ENCODE measurements at regions not wholly inside any gene's neighbourhood (a gene's known extent, or its start where the extent isn't known, plus 50 kb on each side); places are given as distances from the start of the nearest gene placed in this dataset.
A peak's percentile ranks its signal among the peaks of the same experiment; 100 is the strongest.

DNA sequence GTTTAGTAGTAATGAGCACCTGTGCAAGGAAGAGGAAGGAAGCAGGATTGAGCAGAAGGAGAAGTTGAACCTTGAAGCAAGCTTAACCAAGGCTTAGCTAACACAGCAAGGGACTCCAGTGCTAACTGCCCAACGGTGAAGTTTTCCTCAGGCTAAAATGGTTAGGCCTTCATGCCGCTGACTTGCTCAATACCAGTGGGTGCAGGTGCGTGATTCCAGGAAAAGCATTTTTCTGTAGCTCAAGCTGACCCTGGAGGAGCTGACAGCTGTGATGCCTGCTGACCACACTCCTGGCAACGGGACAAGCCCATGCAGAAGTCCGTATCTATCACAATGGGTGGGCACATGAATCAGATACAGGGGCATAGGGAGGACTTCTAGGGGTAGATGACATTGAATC lies 76.5 kb upstream of the FGGY start:
- intact Hi-C loops (cut with DNase I) = no loop called here
- TF ChIP-seq CTCF (IDR thresholded peaks at IDR 0.05) (no peak), POLR2AphosphoS5 (IDR thresholded peaks at IDR 0.05; ENCODE audit: insufficient read depth in 1 of 2, low read depth in 1 of 2) (no peak), POLR2A (IDR thresholded peaks at IDR 0.05) (no peak)
- no peaks in the 10 kb centered on the region for H3K9me3 ChIP-seq
- H3K27ac ChIP-seq = no peak overlapping the region
- no peak for DNase-seq (ENCODE audit: extremely low spot score in 2 of 2)
- H3K4me3 ChIP-seq = no peak overlapping the region
- H3K27me3 ChIP-seq = no peaks in the 10 kb centered on the region
- no peaks in the 10 kb centered on the region for H3K36me3 ChIP-seq
- no peaks in the 10 kb centered on the region for H3K4me1 ChIP-seq

DNA sequence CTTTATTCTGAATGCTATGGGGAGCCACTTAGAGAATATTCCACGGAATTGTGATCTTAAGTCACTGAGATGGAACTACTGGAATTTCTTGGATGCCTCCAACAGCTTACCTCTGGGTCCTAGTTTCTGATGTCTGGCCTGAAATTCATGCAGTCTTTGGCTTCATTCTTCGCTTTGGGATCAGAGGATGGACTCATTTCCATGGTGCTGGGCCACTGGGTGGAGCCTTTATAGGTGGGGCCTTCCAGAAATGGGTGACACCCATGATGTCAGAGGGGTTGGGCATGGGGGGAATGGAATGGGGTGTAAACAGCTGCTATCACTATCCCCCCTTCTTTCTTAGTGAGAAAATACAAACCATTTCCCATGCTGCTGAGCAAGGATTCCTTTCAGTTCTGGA lies 73.7 kb upstream of the FGGY start:
- no peak for DNase-seq (ENCODE audit: extremely low spot score in 2 of 2)
- no peak overlapping the region for H3K4me3 ChIP-seq
- no peak for TF ChIP-seq CTCF (IDR thresholded peaks at IDR 0.05)
- no peak for TF ChIP-seq POLR2A (IDR thresholded peaks at IDR 0.05)
- no peak for TF ChIP-seq POLR2AphosphoS5 (IDR thresholded peaks at IDR 0.05; ENCODE audit: insufficient read depth in 1 of 2, low read depth in 1 of 2)
- H3K27me3 ChIP-seq = no peaks in the 10 kb centered on the region
- H3K4me1 ChIP-seq = no peaks in the 10 kb centered on the region
- intact Hi-C loops (cut with DNase I) = no loop called here
- H3K36me3 ChIP-seq = no peaks in the 10 kb centered on the region
- no peak overlapping the region for H3K27ac ChIP-seq
- H3K9me3 ChIP-seq = no peaks in the 10 kb centered on the region

GRCh38 chr1:59223989-59224634 lies 72.8 kb upstream of the FGGY start:
- DNase-seq (ENCODE audit: extremely low spot score in 2 of 2) = no peak
- H3K4me3 ChIP-seq = no peak overlapping the region
- H3K27ac ChIP-seq = no peak overlapping the region
- H3K27me3 ChIP-seq = no peaks in the 10 kb centered on the region
- intact Hi-C loops (cut with DNase I) = no loop called here
- H3K4me1 ChIP-seq = peaks cover 4% of the 10 kb centered on the region
- no peak for TF ChIP-seq POLR2A (IDR thresholded peaks at IDR 0.05)
- no peak for TF ChIP-seq POLR2AphosphoS5 (IDR thresholded peaks at IDR 0.05; ENCODE audit: insufficient read depth in 1 of 2, low read depth in 1 of 2)
- no peak for TF ChIP-seq CTCF (IDR thresholded peaks at IDR 0.05)
- H3K36me3 ChIP-seq = no peaks in the 10 kb centered on the region
- H3K9me3 ChIP-seq = no peaks in the 10 kb centered on the region

GRCh38 chr1:59225594-59226316 lies 71.1 kb upstream of the FGGY start:
- no peaks in the 10 kb centered on the region for H3K9me3 ChIP-seq
- no peaks in the 10 kb centered on the region for H3K27me3 ChIP-seq
- no peak overlapping the region for H3K4me3 ChIP-seq
- TF ChIP-seq CTCF (IDR thresholded peaks at IDR 0.05) (no peak), POLR2AphosphoS5 (IDR thresholded peaks at IDR 0.05; ENCODE audit: insufficient read depth in 1 of 2, low read depth in 1 of 2) (no peak), POLR2A (IDR thresholded peaks at IDR 0.05) (no peak)
- H3K27ac ChIP-seq = no peak overlapping the region
- intact Hi-C loops (cut with DNase I) = no loop called here
- no peak for DNase-seq (ENCODE audit: extremely low spot score in 2 of 2)
- no peaks in the 10 kb centered on the region for H3K36me3 ChIP-seq
- peaks cover 4% of the 10 kb centered on the region for H3K4me1 ChIP-seq

DNA sequence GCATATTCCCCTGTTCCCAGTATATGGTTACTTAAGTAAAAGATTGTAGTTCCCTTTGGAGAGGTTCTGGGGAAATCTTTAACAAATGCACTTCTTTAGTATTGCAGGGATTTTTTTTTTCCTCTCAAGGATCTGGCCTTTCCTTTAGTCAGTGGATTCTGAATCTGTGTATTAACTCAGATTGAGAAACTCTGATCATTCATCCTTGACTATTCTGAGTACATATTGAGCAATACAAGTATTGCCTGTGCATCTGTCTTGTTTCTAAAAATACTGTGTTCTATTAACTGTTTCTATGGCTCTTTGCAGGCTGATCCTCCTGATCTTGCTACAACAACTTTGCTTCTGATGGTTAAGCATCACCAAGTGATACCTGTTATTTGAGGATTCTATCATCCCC lies 67.8 kb upstream of the FGGY start:
- Histone ChIP-seq H3K27me3 (no peaks in the 10 kb centered on the region), H3K36me3 (no peaks in the 10 kb centered on the region), H3K4me1 (peaks cover 4% of the 10 kb centered on the region), H3K27ac (peak overlapping the region; percentile 70), H3K9me3 (no peaks in the 10 kb centered on the region), H3K4me3 (no peak overlapping the region)
- TF ChIP-seq CTCF (IDR thresholded peaks at IDR 0.05) (no peak), POLR2A (IDR thresholded peaks at IDR 0.05) (no peak), POLR2AphosphoS5 (IDR thresholded peaks at IDR 0.05; ENCODE audit: insufficient read depth in 1 of 2, low read depth in 1 of 2) (no peak)
- intact Hi-C loops (cut with DNase I) = no loop called here
- DNase-seq (ENCODE audit: extremely low spot score in 2 of 2) = no peak
